ENCODE measurements at regions not wholly inside any gene's neighbourhood (a gene's known extent, or its start where the extent isn't known, plus 50 kb on each side); places are given as distances from the start of the nearest gene placed in this dataset.

DNA sequence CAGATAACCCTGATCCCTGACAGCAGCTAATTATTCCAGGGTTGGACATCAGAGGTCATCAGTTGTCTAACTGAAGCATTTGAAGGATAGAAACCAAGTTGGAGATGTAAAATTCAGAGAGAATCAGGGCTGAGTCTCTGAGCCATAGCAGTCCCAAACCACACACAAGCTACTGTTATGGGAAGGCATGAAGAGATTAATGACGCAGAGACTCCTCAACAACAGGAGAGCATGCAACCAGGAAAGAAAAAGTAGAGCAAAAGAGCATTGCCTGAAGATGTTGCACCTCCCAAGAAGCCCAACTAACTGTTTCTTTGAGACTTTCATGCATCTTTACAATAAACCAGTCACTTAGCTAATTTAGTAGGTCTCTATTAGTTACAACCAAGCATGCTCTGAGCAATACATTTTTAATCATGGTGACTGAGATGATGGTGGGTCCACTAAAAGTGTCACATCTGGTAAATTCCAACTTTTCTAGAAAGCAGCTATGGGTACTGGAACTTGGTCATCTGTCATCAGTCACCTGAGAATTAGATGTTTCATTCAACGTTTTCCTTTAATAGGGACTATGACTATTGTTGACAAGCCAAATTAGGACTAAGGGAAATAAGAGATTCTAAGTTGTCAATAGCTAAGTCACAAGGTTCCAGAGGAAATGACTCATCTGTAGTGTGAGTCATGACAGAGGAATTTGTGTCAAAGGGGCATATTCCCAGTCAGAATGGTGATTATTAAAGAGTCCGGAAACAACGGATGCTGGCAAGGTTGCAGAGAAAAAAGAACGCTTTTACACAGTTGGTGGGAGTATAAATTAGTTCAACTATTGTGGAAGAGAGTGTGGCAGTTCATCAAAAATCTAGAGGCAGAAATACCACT is 239.8 kb downstream of the CHD9NB start (continued):
- TF ChIP-seq ZNF790 (CRISPR knock-in tag; IDR thresholded peaks at IDR 0.05; ENCODE audit: borderline replicate concordance), result no peak
- no peak for TF ChIP-seq ZNF557 (CRISPR knock-in tag; IDR thresholded peaks at IDR 0.05)
- no peak for TF ChIP-seq RFXANK (CRISPR knock-in tag; IDR thresholded peaks at IDR 0.05)
- no peak for TF ChIP-seq ZNF143 (CRISPR knock-in tag; IDR thresholded peaks at IDR 0.05)
- no peak for TF ChIP-seq ZNF563 (CRISPR knock-in tag; IDR thresholded peaks at IDR 0.05)
- TF ChIP-seq, protein P1, sequence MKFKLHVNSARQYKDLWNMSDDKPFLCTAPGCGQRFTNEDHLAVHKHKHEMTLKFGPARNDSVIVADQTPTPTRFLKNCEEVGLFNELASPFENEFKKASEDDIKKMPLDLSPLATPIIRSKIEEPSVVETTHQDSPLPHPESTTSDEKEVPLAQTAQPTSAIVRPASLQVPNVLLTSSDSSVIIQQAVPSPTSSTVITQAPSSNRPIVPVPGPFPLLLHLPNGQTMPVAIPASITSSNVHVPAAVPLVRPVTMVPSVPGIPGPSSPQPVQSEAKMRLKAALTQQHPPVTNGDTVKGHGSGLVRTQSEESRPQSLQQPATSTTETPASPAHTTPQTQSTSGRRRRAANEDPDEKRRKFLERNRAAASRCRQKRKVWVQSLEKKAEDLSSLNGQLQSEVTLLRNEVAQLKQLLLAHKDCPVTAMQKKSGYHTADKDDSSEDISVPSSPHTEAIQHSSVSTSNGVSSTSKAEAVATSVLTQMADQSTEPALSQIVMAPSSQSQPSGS (CRISPR knock-in tag; IDR thresholded peaks at IDR 0.05), result peak; percentile 68; the same call in 1 of the 2 replicates
- TF ChIP-seq KAT2B (IDR thresholded peaks at IDR 0.05; ENCODE audit: borderline replicate concordance, low read depth, low read length), result no peak
- peak; percentile 49; the same call in 1 of the 2 replicates for TF ChIP-seq THAP11 (CRISPR knock-in tag; IDR thresholded peaks at IDR 0.05)
- TF ChIP-seq SOX13 (IDR thresholded peaks at IDR 0.05), result no peak
- peak in 1 of 2 experiments; percentile 33; a peak in 1 of 4 replicates for TF ChIP-seq SOX13 (CRISPR knock-in tag; conservative IDR thresholded peaks at IDR 0.05 in 1 of 2, IDR thresholded peaks at IDR 0.05 in 1 of 2)
- TF ChIP-seq MED1 (CRISPR knock-in tag; IDR thresholded peaks at IDR 0.05), result peak; percentile 81
- TF ChIP-seq ZNF703 (CRISPR knock-in tag; IDR thresholded peaks at IDR 0.05; ENCODE audit: borderline replicate concordance), result no peak
- TF ChIP-seq FOXA1 (IDR thresholded peaks at IDR 0.05), result no peak
- peak; percentile 53; the same call in 1 of the 2 replicates for TF ChIP-seq FOXA1 (CRISPR knock-in tag; IDR thresholded peaks at IDR 0.05)
- TF ChIP-seq PHF21A (CRISPR knock-in tag; IDR thresholded peaks at IDR 0.05), result no peak
- no peak for TF ChIP-seq BHLHE40 (IDR thresholded peaks at IDR 0.05; ENCODE audit: low read length)
- TF ChIP-seq GABPA (IDR thresholded peaks at IDR 0.05; ENCODE audit: low read depth, low read length), result no peak
- TF ChIP-seq GABPA (CRISPR knock-in tag; IDR thresholded peaks at IDR 0.05; ENCODE audit: low read depth), result peak; percentile 85
- peak; percentile 85 for TF ChIP-seq MIXL1 (CRISPR knock-in tag; IDR thresholded peaks at IDR 0.05)
- no peak for TF ChIP-seq ARHGAP35 (CRISPR knock-in tag; IDR thresholded peaks at IDR 0.05; ENCODE audit: borderline replicate concordance)
- 0 out of 2 replicates have a peak, but pooled peaks have one; percentile 36 for TF ChIP-seq ERF (CRISPR knock-in tag; IDR thresholded peaks at IDR 0.05)
- no peak for TF ChIP-seq NR1H2 (CRISPR knock-in tag; IDR thresholded peaks at IDR 0.05; ENCODE audit: borderline replicate concordance, low read depth)
- no peak for TF ChIP-seq SRF (IDR thresholded peaks at IDR 0.05; ENCODE audit: low read depth, low read length)
- TF ChIP-seq, protein P2, sequence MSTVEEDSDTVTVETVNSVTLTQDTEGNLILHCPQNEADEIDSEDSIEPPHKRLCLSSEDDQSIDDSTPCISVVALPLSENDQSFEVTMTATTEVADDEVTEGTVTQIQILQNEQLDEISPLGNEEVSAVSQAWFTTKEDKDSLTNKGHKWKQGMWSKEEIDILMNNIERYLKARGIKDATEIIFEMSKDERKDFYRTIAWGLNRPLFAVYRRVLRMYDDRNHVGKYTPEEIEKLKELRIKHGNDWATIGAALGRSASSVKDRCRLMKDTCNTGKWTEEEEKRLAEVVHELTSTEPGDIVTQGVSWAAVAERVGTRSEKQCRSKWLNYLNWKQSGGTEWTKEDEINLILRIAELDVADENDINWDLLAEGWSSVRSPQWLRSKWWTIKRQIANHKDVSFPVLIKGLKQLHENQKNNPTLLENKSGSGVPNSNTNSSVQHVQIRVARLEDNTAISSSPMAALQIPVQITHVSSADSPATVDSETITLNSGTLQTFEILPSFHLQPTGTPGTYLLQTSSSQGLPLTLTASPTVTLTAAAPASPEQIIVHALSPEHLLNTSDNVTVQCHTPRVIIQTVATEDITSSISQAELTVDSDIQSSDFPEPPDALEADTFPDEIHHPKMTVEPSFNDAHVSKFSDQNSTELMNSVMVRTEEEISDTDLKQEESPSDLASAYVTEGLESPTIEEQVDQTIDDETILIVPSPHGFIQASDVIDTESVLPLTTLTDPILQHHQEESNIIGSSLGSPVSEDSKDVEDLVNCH (CRISPR knock-in tag; IDR thresholded peaks at IDR 0.05), result no peak
- TF ChIP-seq CBFB (CRISPR knock-in tag; IDR thresholded peaks at IDR 0.05), result no peak
- TF ChIP-seq NCOA2 (CRISPR knock-in tag; IDR thresholded peaks at IDR 0.05), result 0 out of 2 replicates have a peak, but pooled peaks have one; percentile 48
- no peak for TF ChIP-seq SSRP1 (CRISPR knock-in tag; IDR thresholded peaks at IDR 0.05)
- no peak for TF ChIP-seq ZFP37 (CRISPR knock-in tag; IDR thresholded peaks at IDR 0.05; ENCODE audit: borderline replicate concordance)
- TF ChIP-seq POGZ (CRISPR knock-in tag; IDR thresholded peaks at IDR 0.05), result peak; percentile 51; the same call in 1 of the 2 replicates
- TF ChIP-seq MIER3 (CRISPR knock-in tag; IDR thresholded peaks at IDR 0.05; ENCODE audit: borderline replicate concordance), result 0 out of 2 replicates have a peak, but pooled peaks have one; percentile 53
